ENCODE measurements at regions not wholly inside any gene's neighbourhood (a gene's known extent, or its start where the extent isn't known, plus 50 kb on each side); places are given as distances from the start of the nearest gene placed in this dataset.

DNA sequence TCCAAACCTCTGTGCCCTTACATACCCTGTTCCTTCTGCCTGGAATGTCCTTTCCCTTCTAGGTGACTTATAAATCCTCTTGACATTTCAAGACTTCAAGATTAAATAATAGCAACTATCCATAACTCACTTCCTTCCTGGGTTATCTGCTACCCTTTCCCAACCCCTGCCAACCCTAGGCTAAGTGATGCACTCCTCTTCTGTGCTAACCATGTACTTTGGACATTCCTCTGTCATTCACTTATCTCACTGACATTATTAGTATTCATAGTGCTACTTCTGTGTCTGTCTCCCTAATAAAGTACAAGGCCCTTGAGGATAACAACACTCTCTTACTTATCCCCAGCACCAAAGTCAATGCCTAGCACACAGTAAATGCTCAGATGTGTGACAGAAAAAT is 307.1 kb downstream of the ENC1 start:
- TF ChIP-seq, protein P1, sequence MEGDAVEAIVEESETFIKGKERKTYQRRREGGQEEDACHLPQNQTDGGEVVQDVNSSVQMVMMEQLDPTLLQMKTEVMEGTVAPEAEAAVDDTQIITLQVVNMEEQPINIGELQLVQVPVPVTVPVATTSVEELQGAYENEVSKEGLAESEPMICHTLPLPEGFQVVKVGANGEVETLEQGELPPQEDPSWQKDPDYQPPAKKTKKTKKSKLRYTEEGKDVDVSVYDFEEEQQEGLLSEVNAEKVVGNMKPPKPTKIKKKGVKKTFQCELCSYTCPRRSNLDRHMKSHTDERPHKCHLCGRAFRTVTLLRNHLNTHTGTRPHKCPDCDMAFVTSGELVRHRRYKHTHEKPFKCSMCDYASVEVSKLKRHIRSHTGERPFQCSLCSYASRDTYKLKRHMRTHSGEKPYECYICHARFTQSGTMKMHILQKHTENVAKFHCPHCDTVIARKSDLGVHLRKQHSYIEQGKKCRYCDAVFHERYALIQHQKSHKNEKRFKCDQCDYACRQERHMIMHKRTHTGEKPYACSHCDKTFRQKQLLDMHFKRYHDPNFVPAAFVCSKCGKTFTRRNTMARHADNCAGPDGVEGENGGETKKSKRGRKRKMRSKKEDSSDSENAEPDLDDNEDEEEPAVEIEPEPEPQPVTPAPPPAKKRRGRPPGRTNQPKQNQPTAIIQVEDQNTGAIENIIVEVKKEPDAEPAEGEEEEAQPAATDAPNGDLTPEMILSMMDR (IDR thresholded peaks at IDR 0.05), result no peak
- no peak overlapping the region for H3K9ac ChIP-seq

DNA sequence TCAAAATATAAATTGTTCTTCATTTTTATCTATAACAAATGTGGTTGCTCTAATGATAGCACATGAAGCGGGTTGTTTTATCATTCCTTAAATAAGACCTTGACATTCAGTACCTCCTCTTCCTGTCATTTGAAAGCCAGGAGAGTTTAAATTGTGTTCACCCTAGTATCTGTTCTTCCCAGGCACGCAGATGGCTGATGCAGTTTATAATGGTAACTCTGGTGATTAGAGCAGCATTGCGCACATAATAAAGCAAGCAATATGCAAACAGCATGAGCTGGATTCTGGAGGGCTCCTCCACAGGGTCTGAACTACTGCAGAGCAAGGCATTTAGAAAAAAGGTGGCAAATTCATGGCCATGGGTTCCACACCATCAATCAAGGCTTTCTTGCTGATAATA is 307.8 kb downstream of the ENC1 start:
- Histone ChIP-seq H3K79me2 (no peaks in the 10 kb centered on the region), H3K27me3 (ENCODE audit: control insufficient read depth, insufficient read depth, low read length) (no peaks in the 10 kb centered on the region), H3K4me2 (ENCODE audit: low read length) (no peak overlapping the region), H3K4me1 (peaks cover 33% of the 10 kb centered on the region), H2AFZ (no peak overlapping the region), H3K27ac (no peak overlapping the region), H3K4me3 (ENCODE audit: low read depth, low read length) (no peak overlapping the region), H3K9me3 (ENCODE audit: control insufficient read depth, low read length) (no peaks in the 10 kb centered on the region), H3K9ac (no peak overlapping the region), H3K36me3 (ENCODE audit: control insufficient read depth, insufficient read depth, low read length) (no peaks in the 10 kb centered on the region)
- TF ChIP-seq, protein P1 (IDR thresholded peaks at IDR 0.05), result no peak

More for the DNA sequence above, 307.1 kb downstream of the ENC1 start:
- peaks cover 32% of the 10 kb centered on the region for H3K4me1 ChIP-seq
- H3K9me3 ChIP-seq (ENCODE audit: control insufficient read depth, low read length), result no peaks in the 10 kb centered on the region
- no peaks in the 10 kb centered on the region for H3K36me3 ChIP-seq (ENCODE audit: control insufficient read depth, insufficient read depth, low read length)
- no peak overlapping the region for H3K4me3 ChIP-seq (ENCODE audit: low read depth, low read length)
- no peak overlapping the region for H2AFZ ChIP-seq
- H3K27ac ChIP-seq, result no peak overlapping the region
- H3K27me3 ChIP-seq (ENCODE audit: control insufficient read depth, insufficient read depth, low read length), result no peaks in the 10 kb centered on the region
- H3K4me2 ChIP-seq (ENCODE audit: low read length), result no peak overlapping the region
- no peaks in the 10 kb centered on the region for H3K79me2 ChIP-seq

DNA sequence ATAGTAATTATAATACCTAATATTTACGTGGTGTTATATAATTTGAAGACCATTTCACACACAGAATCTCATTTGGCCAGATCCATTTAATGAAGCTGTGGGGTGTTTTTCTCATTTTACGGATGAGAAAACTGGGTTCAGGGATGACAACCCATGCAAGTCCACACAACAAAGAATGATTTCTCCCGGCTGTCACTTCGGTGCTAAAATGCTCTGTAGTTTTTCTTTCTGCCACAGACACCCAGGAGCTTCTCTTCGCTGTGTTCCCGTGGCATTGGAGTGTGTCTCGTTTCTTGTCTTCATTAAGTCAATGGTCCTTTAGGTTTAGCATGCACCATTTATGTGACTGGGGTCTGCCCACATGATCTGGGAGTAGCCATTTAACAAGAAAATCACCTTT is 308.5 kb downstream of the ENC1 start:
- H3K4me1 ChIP-seq, result peaks cover 35% of the 10 kb centered on the region
- H3K4me3 ChIP-seq (ENCODE audit: low read depth, low read length), result no peak overlapping the region
- TF ChIP-seq, protein P1 (IDR thresholded peaks at IDR 0.05), result no peak
- H3K79me2 ChIP-seq, result no peaks in the 10 kb centered on the region
- no peak overlapping the region for H2AFZ ChIP-seq
- H3K9me3 ChIP-seq (ENCODE audit: control insufficient read depth, low read length), result no peaks in the 10 kb centered on the region
- H3K27me3 ChIP-seq (ENCODE audit: control insufficient read depth, insufficient read depth, low read length), result no peaks in the 10 kb centered on the region
- no peak overlapping the region for H3K27ac ChIP-seq
- no peak overlapping the region for H3K4me2 ChIP-seq (ENCODE audit: low read length)
- H3K9ac ChIP-seq, result no peak overlapping the region
- no peaks in the 10 kb centered on the region for H3K36me3 ChIP-seq (ENCODE audit: control insufficient read depth, insufficient read depth, low read length)

DNA sequence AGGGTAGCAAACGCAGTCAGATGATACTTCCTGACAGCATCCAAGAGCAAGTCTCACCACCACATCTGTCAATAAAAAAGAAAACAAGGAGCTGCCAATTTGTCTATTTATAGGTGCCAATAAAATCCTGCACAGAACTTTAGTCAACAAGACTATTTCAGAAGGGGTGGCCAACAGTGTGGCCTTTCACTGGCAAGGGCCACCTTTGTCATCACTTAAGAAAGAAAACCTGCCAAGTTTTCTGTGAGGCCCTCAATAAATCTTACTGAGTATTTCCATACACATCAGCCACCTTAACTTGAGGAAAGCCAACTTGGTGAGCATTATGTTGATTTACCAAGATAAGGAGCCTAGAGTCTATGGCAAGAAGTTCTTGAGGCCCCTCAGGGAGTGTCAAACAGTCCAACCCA is 312.3 kb downstream of the ENC1 start:
- no peak overlapping the region for H3K4me3 ChIP-seq (ENCODE audit: low read depth, low read length)
- no peak overlapping the region for H3K27ac ChIP-seq
- H2AFZ ChIP-seq, result no peak overlapping the region
- no peaks in the 10 kb centered on the region for H3K36me3 ChIP-seq (ENCODE audit: control insufficient read depth, insufficient read depth, low read length)
- no peak overlapping the region for H3K9ac ChIP-seq
- TF ChIP-seq, protein P1 (IDR thresholded peaks at IDR 0.05), result no peak
- peaks cover 19% of the 10 kb centered on the region for H3K4me1 ChIP-seq
- H3K79me2 ChIP-seq, result no peaks in the 10 kb centered on the region
- H3K9me3 ChIP-seq (ENCODE audit: control insufficient read depth, low read length), result no peaks in the 10 kb centered on the region
- H3K4me2 ChIP-seq (ENCODE audit: low read length), result no peak overlapping the region
- H3K27me3 ChIP-seq (ENCODE audit: control insufficient read depth, insufficient read depth, low read length), result no peaks in the 10 kb centered on the region

DNA sequence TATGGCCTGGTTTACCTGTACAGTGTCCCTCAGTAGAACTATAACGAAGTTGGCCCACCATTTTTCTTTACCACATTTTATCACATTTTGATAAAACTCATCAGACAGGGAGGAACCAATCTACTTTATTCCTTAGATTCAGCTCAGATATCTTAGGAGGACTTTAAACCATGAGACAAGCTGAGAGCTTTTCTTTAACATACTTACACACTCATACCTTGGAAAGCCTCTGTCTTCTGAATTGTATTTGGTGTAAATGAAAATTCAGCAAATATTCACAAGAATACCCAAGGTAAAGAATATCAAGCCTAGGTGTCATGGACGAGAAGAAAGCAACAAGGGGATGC is 313.2 kb downstream of the ENC1 start:
- TF ChIP-seq, protein P1 (IDR thresholded peaks at IDR 0.05), result no peak
- H3K79me2 ChIP-seq, result no peaks in the 10 kb centered on the region
- peak overlapping the region; percentile 47 for H2AFZ ChIP-seq
- no peak overlapping the region for H3K4me2 ChIP-seq (ENCODE audit: low read length)
- H3K27ac ChIP-seq, result peak overlapping the region; percentile 83
- no peaks in the 10 kb centered on the region for H3K27me3 ChIP-seq (ENCODE audit: control insufficient read depth, insufficient read depth, low read length)
- no peaks in the 10 kb centered on the region for H3K36me3 ChIP-seq (ENCODE audit: control insufficient read depth, insufficient read depth, low read length)
- no peak overlapping the region for H3K9ac ChIP-seq
- no peak overlapping the region for H3K4me3 ChIP-seq (ENCODE audit: low read depth, low read length)
- H3K9me3 ChIP-seq (ENCODE audit: control insufficient read depth, low read length), result no peaks in the 10 kb centered on the region
- peaks cover 27% of the 10 kb centered on the region for H3K4me1 ChIP-seq

All from parathyroid adenoma (tissue), 2 donors.